SK-N-SH (cell line): ENCODE measurements at regions not wholly inside any gene's neighbourhood (a gene's known extent, or its start where the extent isn't known, plus 50 kb on each side); places are given as distances from the start of the nearest gene placed in this dataset.

Experiments
- CTCF ChIA-PET: fragments of 300-600, 350-600 bp; formaldehyde crosslinking; extraction: SDS; loops from one replicate; lab custom pipeline; 2021; lab: Yijun Ruan, JAX
- POLR2A ChIA-PET: fragments of 350-600 bp; sonication (Branson Sonifier 250); formaldehyde crosslinking; extraction: SDS; loops from one replicate; lab custom pipeline; 2020; ENCODE audit warnings: antibody characterized with exemption, inconsistent platforms; lab: Yijun Ruan, JAX
- DNase-seq: peaks from one replicate; pipeline ENCODE4 v3.0.0; 2012
- H2AFZ ChIP-seq: fragments of 200-600 bp; sonication (generic); 2 replicates; pipeline ENCODE4 v1.8.1; 2016; ENCODE audit warnings: antibody characterized with exemption, mild to moderate bottlenecking, low read depth
- H3F3A ChIP-seq: fragments of 200-600 bp; sonication (generic); replicated peaks from 2 replicates; pipeline ENCODE3; 2016; ENCODE audit warnings: antibody characterized with exemption, mild to moderate bottlenecking; ENCODE audit not compliant: insufficient read depth
- H3K27ac ChIP-seq, 2 experiments: fragments of 200-500 bp in 1 of 2; fragments of 200-600 bp in 1 of 2; sonication (Bioruptor generic) in 1 of 2; sonication (generic), shearing (Covaris generic) in 1 of 2; 2 replicates each; pipeline versions ENCODE4 v1.5.1 to v1.6.1; 2014 to 2016; ENCODE audit warnings: low read depth in 2 of 2, inconsistent platforms in 1 of 2, low read length in 1 of 2, mild to moderate bottlenecking in 1 of 2, mixed read lengths in 1 of 2
- H3K27me3 ChIP-seq: fragments of 200-600 bp; sonication (generic), shearing (Covaris generic); 2 replicates; pipeline ENCODE4 v1.6.1; 2016; ENCODE audit warnings: mixed run types; ENCODE audit not compliant: insufficient read depth
- H3K36me3 ChIP-seq, 2 experiments: fragments of 200-500 bp in 1 of 2; fragments of 200-600 bp in 1 of 2; sonication (Bioruptor generic) in 1 of 2; sonication (generic) in 1 of 2; replicated peaks in 1 of 2; 2 replicates each; pipeline versions ENCODE3 to v1.5.1; 2014 to 2016; ENCODE audit warnings: low read length in 1 of 2, mild to moderate bottlenecking in 1 of 2; ENCODE audit not compliant: insufficient read depth in 2 of 2, control insufficient read depth in 1 of 2
- H3K4me1 ChIP-seq, 2 experiments: fragments of 200-500 bp in 1 of 2; fragments of 200-600 bp in 1 of 2; sonication (Bioruptor generic) in 1 of 2; sonication (generic), shearing (Covaris generic) in 1 of 2; 2 replicates each; pipeline versions ENCODE4 v1.5.1 to v1.6.1; 2014 to 2016; ENCODE audit warnings: low read depth in 1 of 2, low read length in 1 of 2, mixed run types in 1 of 2; ENCODE audit not compliant: insufficient read depth in 2 of 2, control insufficient read depth in 1 of 2
- H3K4me2 ChIP-seq: fragments of 200-600 bp; sonication (generic), shearing (Covaris generic); 2 replicates; pipeline ENCODE4 v1.6.1; 2017; ENCODE audit warnings: mixed run types
- H3K4me3 ChIP-seq, 2 experiments: fragments of 200-500 bp in 1 of 2; fragments of 200-600 bp in 1 of 2; sonication (Bioruptor generic) in 1 of 2; sonication (generic), shearing (Covaris generic) in 1 of 2; 2 replicates each; pipeline versions ENCODE4 v1.5.1 to v1.8.1; 2014 to 2016; ENCODE audit warnings: low read depth in 2 of 2, inconsistent platforms in 1 of 2, low read length in 1 of 2, mild to moderate bottlenecking in 1 of 2, mixed read lengths in 1 of 2, moderate library complexity in 1 of 2
- H3K79me2 ChIP-seq: fragments of 200-600 bp; sonication (generic); 2 replicates; pipeline ENCODE4 v1.8.1; 2017; ENCODE audit warnings: mild to moderate bottlenecking; ENCODE audit not compliant: insufficient read depth
- H3K9ac ChIP-seq: fragments of 200-600 bp; sonication (generic); 2 replicates; pipeline ENCODE4 v1.6.1; 2017; ENCODE audit warnings: mixed run types
- H3K9me2 ChIP-seq: fragments of 200-600 bp; sonication (generic); 2 replicates; pipeline ENCODE4 v1.6.1; 2017; ENCODE audit warnings: mixed run types
- H3K9me3 ChIP-seq: fragments of 200-600 bp; sonication (generic); 2 replicates; pipeline ENCODE4 v1.6.1; 2017; ENCODE audit warnings: mixed run types, mild to moderate bottlenecking, moderate library complexity
- H4K20me1 ChIP-seq: fragments of 200-600 bp; sonication (generic); 2 replicates; pipeline ENCODE4 v1.6.1; 2017; ENCODE audit warnings: mild to moderate bottlenecking, mixed run types; ENCODE audit not compliant: insufficient read depth
- CHD2 ChIP-seq: fragments of 150-350 bp; IDR thresholded peaks from 2 replicates; pipeline ENCODE4 v1.6.1; 2018; ENCODE audit warnings: low read length; ENCODE audit not compliant: partially characterized antibody
- EP300 ChIP-seq, 2 experiments: IDR thresholded peaks; 2 replicates each; pipeline versions ENCODE4 v1.4.0 to v1.6.1; 2012; ENCODE audit warnings: borderline replicate concordance in 1 of 2, low read depth in 1 of 2, low read length in 1 of 2
- FOXM1 ChIP-seq: IDR thresholded peaks from 2 replicates; pipeline ENCODE4 v1.4.0; 2012; ENCODE audit warnings: low read depth, mild to moderate bottlenecking
- GABPA ChIP-seq: IDR thresholded peaks from 2 replicates; pipeline ENCODE4 v1.4.0; 2012; ENCODE audit warnings: low read depth, mild to moderate bottlenecking
- IRF3 ChIP-seq: fragments of 150-350 bp; IDR thresholded peaks from 2 replicates; pipeline ENCODE4 v1.6.1; 2016; ENCODE audit warnings: mild to moderate bottlenecking, low read depth, low read length
- MAX ChIP-seq: IDR thresholded peaks from 2 replicates; pipeline ENCODE4 v1.4.0; 2012; ENCODE audit warnings: low read depth
- NFIC ChIP-seq: IDR thresholded peaks from 2 replicates; pipeline ENCODE4 v1.4.0; 2012; ENCODE audit warnings: borderline replicate concordance
- POLR2AphosphoS5 ChIP-seq: IDR thresholded peaks from 2 replicates; pipeline ENCODE4 v1.6.1; 2012; ENCODE audit warnings: low read depth, low read length
- RAD21 ChIP-seq: IDR thresholded peaks from 2 replicates; pipeline ENCODE4 v1.6.1; 2012; ENCODE audit warnings: mild to moderate bottlenecking, low read length
- REST ChIP-seq: IDR thresholded peaks from 2 replicates; pipeline ENCODE4 v1.6.1; 2012; ENCODE audit warnings: mild to moderate bottlenecking, low read depth, low read length, moderate library complexity
- RFX5 ChIP-seq: IDR thresholded peaks from 2 replicates; pipeline ENCODE4 v1.6.1; 2012; ENCODE audit warnings: mild to moderate bottlenecking, improper control_type of control experiment, low read length
- SIN3A ChIP-seq: IDR thresholded peaks from 2 replicates; pipeline ENCODE4 v1.6.1; 2012; ENCODE audit warnings: low read depth, mild to moderate bottlenecking, low read length, moderate library complexity, borderline replicate concordance
- SMC3 ChIP-seq: IDR thresholded peaks from 2 replicates; pipeline ENCODE4 v1.6.1; 2012; ENCODE audit warnings: low read depth, low read length, improper control_type of control experiment
- TEAD4 ChIP-seq: IDR thresholded peaks from 2 replicates; pipeline ENCODE4 v1.4.0; 2012; ENCODE audit warnings: mild to moderate bottlenecking, borderline replicate concordance; ENCODE audit not compliant: insufficient read depth
- USF2 ChIP-seq: fragments of 150-350 bp; IDR thresholded peaks from 2 replicates; pipeline ENCODE4 v1.6.1; 2017; ENCODE audit warnings: antibody characterized with exemption, low read length, low read depth, borderline replicate concordance
- ZBTB33 ChIP-seq: IDR thresholded peaks from 2 replicates; pipeline ENCODE4 v1.4.0; 2012; ENCODE audit warnings: low read depth, borderline replicate concordance
- WGBS: methylation state at CpG from one replicate; pipeline ENCODE4 v1.1.6; 2017; ENCODE audit warnings: low lambda C conversion rate; 5-methylcytosine and 5-hydroxymethylcytosine counted together
- TF ChIP-seq, protein P1 (sequence below): IDR thresholded peaks from 2 replicates; pipeline ENCODE4; 2012

GRCh38 chr10:64209561-64209960 is 688.4 kb downstream of the REEP3 start:
- WGBS = 10% methylated on average over 3 of the region's 3 CpGs
- H3K36me3 ChIP-seq = no peaks in the 10 kb centered on the region
- DNase-seq = no peak
- H3K9me3 ChIP-seq = no peaks in the 10 kb centered on the region
- H2AFZ ChIP-seq = no peak overlapping the region
- TF ChIP-seq EP300 (IDR thresholded peaks at IDR 0.05; ENCODE audit: borderline replicate concordance in 1 of 2, low read depth in 1 of 2, low read length in 1 of 2) (no peak), SMC3 (no peak), GABPA (no peak), REST (no peak), TEAD4 (no peak), USF2 (no peak), FOXM1 (no peak), MAX (no peak), ZBTB33 (no peak), IRF3 (no peak), NFIC (no peak), RFX5 (no peak), CHD2 (no peak), SIN3A (no peak), POLR2AphosphoS5 (no peak), RAD21 (no peak)
- TF ChIP-seq, protein P1, sequence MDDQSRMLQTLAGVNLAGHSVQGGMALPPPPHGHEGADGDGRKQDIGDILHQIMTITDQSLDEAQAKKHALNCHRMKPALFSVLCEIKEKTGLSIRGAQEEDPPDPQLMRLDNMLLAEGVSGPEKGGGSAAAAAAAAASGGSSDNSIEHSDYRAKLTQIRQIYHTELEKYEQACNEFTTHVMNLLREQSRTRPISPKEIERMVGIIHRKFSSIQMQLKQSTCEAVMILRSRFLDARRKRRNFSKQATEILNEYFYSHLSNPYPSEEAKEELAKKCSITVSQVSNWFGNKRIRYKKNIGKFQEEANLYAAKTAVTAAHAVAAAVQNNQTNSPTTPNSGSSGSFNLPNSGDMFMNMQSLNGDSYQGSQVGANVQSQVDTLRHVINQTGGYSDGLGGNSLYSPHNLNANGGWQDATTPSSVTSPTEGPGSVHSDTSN = no peak
- no peak overlapping the region for H3K9ac ChIP-seq
- no peaks in the 10 kb centered on the region for H3K79me2 ChIP-seq
- no peak overlapping the region for H3K4me2 ChIP-seq
- no peaks in the 10 kb centered on the region for H3K9me2 ChIP-seq
- POLR2A ChIA-PET = no interaction called here
- H3K4me1 ChIP-seq = no peaks in the 10 kb centered on the region
- no peaks in the 10 kb centered on the region for H4K20me1 ChIP-seq
- H3F3A ChIP-seq = no peaks in the 10 kb centered on the region
- no peak overlapping the region for H3K4me3 ChIP-seq
- H3K27ac ChIP-seq = no peak overlapping the region
- H3K27me3 ChIP-seq = no peaks in the 10 kb centered on the region
- CTCF ChIA-PET = no interaction called here
